Motor neuron (in vitro differentiated cells): ENCODE measurements at regions not wholly inside any gene's neighbourhood (a gene's known extent, or its start where the extent isn't known, plus 50 kb on each side); places are given as distances from the start of the nearest gene placed in this dataset.
A peak's percentile ranks its signal among the peaks of the same experiment; 100 is the strongest.
"Not testable (repeated sequence)": the region's sequence is repeated elsewhere in the genome, so short reads cannot be mapped to it uniquely, and the experiment has no call there.

Experiments
- ATAC-seq, 8 experiments: fragments of 200-7000 bp; cut with Tn5 transposase; replicated peaks in 6 of 8; 2 replicates each; pipeline ENCODE4 v1.8.0; 2021; ENCODE audit warnings: mild to moderate bottlenecking in 8 of 8, moderate library complexity in 8 of 8
- H3K27ac ChIP-seq, 2 donors: fragments of 250-450 bp; sonication (Bioruptor Pico); 2 replicates each; pipeline ENCODE4 v1.9.0; 2021; ENCODE audit warnings: antibody characterized with exemption in 2 of 2, mild to moderate bottlenecking in 2 of 2, moderate library complexity in 1 of 2
- H3K4me1 ChIP-seq, 2 donors: fragments of 250-450 bp; sonication (Bioruptor Pico); replicated peaks in 1 of 2; 2 replicates each; pipeline ENCODE4 v1.6.1; 2021; ENCODE audit warnings: antibody characterized with exemption in 2 of 2, mild to moderate bottlenecking in 2 of 2, moderate library complexity in 1 of 2
- H3K4me3 ChIP-seq, 5 donors: fragments of 250-450 bp; sonication (Bioruptor Pico); 2 replicates each; pipeline ENCODE4 v1.9.0; 2021; ENCODE audit warnings: antibody characterized with exemption in 5 of 5, mild to moderate bottlenecking in 5 of 5, moderate library complexity in 4 of 5
- WGBS, 10 experiments: fragments of 450-650 bp; shearing (Covaris generic); methylation state at CpG; one replicate each; pipeline ENCODE4 v1.0.0; 2022; 5-methylcytosine and 5-hydroxymethylcytosine counted together
- in situ Hi-C, 9 experiments: fragments of 400-800 bp; cut with MboI; loops; one replicate each; pipeline ENCODE4 v1.15.0; 2021; ENCODE audit warnings: low sequenced_read_pairs in 9 of 9, low pct_unique_long_range_greater_than_20kb in 2 of 9; ENCODE audit not compliant: unreplicated experiment in 9 of 9

DNA sequence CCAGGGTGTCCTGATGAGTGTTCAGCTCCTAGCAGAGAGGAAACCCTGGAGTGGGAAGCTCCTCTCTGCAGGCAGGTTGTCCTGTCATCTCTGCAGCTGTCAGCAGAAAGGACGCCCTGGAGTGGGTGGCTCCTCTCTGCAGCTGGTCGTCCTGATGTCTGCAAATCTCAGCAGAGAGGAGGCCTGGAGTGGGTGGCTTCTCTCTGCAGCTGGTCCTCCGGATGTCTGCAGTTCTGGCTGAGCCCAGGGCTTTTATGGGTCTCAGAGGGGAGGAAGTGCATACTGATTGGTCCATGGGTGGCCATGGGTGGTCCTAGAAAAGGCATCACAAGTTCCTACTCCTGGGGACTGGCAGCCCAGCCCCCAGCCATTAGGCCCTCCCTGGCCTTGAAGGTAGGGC is 102.6 kb upstream of the BNIP2 start:
- H3K4me3 ChIP-seq, result no peak overlapping the region
- in situ Hi-C loops, result no loop called here
- peak in 3 of 8 experiments; percentile 33 to 96 (median 83) for ATAC-seq
- H3K27ac ChIP-seq, result no peak overlapping the region
- peaks cover 3 to 5% of the 10 kb centered on the region in 2 donors for H3K4me1 ChIP-seq
- WGBS, 10 experiments, result 20 to 100% (median 75%) methylated on average over 1 to 3 of the region's 3 CpGs; no CpG with 5 or more reads in 6 of the 10 experiments

DNA sequence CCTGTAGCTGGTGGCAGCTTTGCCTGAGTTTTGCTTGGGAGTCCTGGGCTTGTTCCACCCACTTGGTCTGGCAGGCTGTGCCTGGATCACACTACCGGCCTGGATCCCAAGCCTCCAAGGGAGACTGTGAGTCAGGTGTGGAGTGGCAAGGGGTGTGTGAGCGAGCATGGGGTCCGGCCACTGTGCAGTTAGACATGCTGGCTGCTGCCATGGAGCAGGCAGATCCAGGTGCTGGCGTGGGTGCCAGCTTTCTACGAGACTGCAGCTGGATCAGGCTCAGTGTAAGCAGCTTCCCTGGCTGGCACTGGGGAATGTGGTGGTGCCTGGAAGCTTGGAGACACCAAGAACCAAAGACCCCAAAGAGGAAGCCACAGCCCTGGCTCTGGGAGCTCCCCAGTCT is 102.0 kb upstream of the BNIP2 start:
- no peak overlapping the region for H3K27ac ChIP-seq
- ATAC-seq, result no peak
- 0 to 50% (median 50%) methylated on average over 1 to 5 of the region's 5 CpGs; no CpG with 5 or more reads in 7 of the 10 experiments for WGBS, 10 experiments
- in situ Hi-C loops, result no loop called here
- H3K4me3 ChIP-seq, result no peak overlapping the region
- H3K4me1 ChIP-seq, result peaks cover 3 to 5% of the 10 kb centered on the region in 2 donors

DNA sequence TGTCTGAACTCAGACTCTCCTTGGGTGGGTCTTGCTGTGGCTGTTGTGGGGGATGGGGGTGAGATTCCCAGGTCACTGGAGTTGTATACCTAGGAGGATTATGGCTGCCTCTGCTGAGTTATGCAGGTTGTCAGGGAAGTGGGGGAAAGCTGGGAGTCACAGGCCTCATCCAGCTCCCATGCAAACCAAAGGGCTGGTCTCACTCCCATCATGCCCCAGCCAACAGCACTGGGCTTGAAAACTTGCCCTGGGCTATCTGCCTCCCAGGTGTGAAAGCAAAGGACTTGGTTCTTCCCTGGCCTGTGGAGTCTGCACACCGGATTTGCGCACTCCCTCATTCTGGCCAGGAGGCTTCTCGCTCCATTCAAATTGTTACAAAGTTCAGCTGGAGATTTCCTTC is 97.3 kb upstream of the BNIP2 start:
- H3K27ac ChIP-seq, in situ Hi-C loops, H3K4me3 ChIP-seq, ATAC-seq, H3K4me1 ChIP-seq: not testable (repeated sequence)
- WGBS, 10 experiments, result 33 to 100% (median 70%) methylated on average over 1 to 3 of the region's 3 CpGs; no CpG with 5 or more reads in 5 of the 10 experiments

DNA sequence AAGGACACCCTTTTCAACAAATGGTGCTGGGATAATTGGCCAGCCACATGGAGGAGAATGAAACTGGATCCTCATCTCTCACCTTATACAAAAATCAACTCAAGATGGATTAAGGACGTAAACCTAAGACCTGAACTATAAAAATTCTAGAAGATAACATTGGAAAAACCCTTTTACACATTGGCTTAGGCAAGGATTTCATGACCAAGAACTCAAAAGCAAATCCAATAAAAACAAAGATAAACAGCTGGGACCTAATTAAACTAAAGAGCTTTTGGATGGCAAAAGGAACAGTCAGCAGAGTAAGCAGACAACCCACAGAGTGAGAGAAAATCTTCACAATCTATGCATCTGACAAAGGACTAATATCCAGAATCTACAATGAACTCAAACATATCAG is 96.9 kb upstream of the BNIP2 start:
- H3K4me3 ChIP-seq, H3K4me1 ChIP-seq, ATAC-seq, H3K27ac ChIP-seq, in situ Hi-C loops: not testable (repeated sequence)
- 0 to 100% (median 63%) methylated on average over 1 of the region's 1 CpG; no CpG with 5 or more reads in 3 of the 10 experiments for WGBS, 10 experiments

DNA sequence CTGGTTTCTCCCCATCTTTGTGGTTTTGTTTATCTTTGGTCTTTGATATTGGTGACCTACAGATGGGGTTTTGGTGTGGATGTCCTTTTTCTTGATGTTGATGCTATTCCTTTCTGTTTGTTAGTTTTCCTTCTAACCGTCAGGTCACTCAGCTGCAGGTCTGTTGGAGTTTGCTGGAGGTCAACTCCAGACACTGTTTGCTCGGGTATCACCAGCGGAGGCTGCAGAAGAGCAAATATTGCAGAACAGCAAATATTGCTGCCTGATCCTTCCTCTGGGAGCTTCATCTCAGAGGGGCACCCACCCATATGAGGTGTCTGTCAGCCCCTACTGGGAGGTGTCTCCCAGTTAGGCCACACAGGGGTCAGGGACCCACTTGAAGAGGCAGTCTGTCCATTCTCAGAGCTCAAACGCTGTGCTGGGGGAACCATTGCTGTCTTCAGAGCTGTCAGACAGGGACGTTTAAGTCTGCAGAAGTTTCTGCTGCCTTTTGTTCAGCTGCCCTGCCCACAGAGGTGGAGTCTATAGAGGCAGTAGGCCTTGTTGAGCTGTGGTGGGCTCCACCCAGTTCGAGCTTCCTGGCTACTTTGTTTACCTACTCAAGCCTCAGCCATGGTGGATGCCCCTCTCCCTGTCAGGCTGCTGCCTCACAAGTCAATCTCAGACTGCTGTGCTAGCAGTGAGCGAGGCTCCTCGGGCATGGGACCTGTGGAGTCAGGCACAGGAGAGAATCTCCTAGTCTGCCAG is 94.8 kb upstream of the BNIP2 start:
- H3K4me1 ChIP-seq, H3K4me3 ChIP-seq, in situ Hi-C loops, ATAC-seq, H3K27ac ChIP-seq: not testable (repeated sequence)
- 0 to 100% (median 40%) methylated on average over 1 to 6 of the region's 8 CpGs; no CpG with 5 or more reads in 3 of the 10 experiments for WGBS, 10 experiments

DNA sequence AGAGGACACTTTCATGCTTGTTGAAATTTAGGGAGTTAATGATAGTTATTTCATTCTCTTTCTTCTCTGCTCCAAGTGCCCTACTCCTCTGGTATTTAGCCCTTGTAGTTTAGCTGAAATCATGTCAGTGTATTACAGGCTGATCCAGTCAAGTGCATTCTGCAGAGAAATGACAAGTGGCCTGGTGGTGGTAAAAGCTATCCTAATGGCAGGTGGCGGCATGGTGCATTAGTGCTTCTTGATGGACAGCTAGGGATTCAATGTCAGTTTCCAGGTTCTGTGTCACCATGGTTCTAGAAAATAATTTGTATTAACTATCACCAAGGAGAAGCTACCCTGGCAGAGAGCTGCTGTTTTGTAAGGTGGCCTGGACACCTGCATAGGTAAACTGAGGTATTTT is 90.0 kb upstream of the BNIP2 start:
- Histone ChIP-seq H3K27ac (no peak overlapping the region), H3K4me1 (no peaks in the 10 kb centered on the region), H3K4me3 (no peak overlapping the region)
- ATAC-seq, result no peak
- WGBS, 10 experiments, result 83 to 100% (median 100%) methylated on average over 1 of the region's 1 CpG; no CpG with 5 or more reads in 3 of the 10 experiments
- in situ Hi-C loops, result no loop called here

DNA sequence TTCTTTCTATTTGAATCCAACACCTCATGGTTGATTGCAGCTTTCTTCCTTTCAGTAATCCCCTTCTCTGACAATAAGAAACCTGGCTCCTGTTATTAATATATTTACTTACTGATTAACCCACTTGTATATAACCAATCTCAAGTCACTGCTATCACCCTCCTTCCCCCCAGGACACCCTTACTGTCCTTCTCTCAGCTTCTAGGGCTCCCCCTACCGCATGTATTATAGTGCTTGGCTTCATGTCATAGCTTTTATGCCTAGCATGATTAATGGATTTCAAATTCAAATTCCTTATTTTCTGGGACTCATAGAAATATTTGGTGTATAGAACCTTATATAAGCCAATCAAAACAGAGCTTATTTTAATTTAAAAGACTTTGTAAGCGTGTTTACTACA is 75.7 kb upstream of the BNIP2 start:
- ATAC-seq, result no peak
- no peak overlapping the region for H3K4me3 ChIP-seq
- in situ Hi-C loops, result no loop called here
- H3K27ac ChIP-seq, result no peak overlapping the region
- no peaks in the 10 kb centered on the region for H3K4me1 ChIP-seq
- WGBS, 10 experiments, result 0 to 100% (median 64%) methylated on average over 1 to 2 of the region's 2 CpGs; no CpG with 5 or more reads in 1 of the 10 experiments

DNA sequence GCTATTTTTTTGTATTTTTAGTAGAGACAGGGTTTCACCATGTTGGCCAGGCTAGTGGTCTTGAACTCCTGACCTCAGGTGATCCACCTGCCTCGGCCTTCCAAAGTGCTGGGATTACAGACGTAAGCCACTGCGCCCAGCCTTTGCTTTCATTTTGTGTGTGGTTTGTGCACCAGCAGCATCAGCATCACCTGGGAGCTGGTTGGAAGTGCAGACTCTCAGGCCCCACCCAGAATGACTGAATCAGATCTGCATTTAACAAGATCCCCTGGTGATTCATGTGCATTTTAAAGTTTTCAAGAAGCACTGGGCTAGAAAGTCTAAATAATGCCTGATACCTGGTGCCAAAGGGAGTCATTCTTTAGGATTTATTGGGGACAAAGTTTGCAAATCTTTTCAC is 73.4 kb upstream of the BNIP2 start:
- Histone ChIP-seq H3K4me1 (no peaks in the 10 kb centered on the region), H3K4me3 (no peak overlapping the region), H3K27ac (no peak overlapping the region)
- 31 to 100% (median 56%) methylated on average over 1 to 3 of the region's 3 CpGs; no CpG with 5 or more reads in 4 of the 10 experiments for WGBS, 10 experiments
- in situ Hi-C loops, result no loop called here
- peak in 2 of 8 experiments; percentile 77 to 85 for ATAC-seq

DNA sequence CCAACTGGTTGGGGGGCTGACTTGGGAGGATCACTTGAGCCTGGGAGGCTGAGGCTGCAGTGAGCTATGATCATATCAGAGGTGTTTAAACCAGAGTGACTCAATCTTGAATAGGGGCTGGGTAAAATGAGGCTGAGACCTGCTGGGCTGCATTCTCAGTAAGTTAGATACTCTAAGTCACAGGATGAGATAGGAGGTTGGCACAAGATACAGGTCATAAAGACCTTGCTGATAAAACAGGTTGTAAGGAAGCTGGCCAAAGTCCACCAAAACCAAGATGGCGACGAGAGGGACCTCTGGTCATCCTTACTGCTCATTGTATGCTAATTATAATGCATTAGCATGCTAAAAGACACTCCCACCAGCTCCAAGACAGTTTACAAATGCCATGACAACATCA is 71.1 kb upstream of the BNIP2 start:
- WGBS, 10 experiments, result 25 to 100% (median 72%) methylated on average over 2 of the region's 2 CpGs; no CpG with 5 or more reads in 4 of the 10 experiments
- H3K4me3 ChIP-seq, ATAC-seq, in situ Hi-C loops, H3K27ac ChIP-seq, H3K4me1 ChIP-seq: not testable (repeated sequence)

DNA sequence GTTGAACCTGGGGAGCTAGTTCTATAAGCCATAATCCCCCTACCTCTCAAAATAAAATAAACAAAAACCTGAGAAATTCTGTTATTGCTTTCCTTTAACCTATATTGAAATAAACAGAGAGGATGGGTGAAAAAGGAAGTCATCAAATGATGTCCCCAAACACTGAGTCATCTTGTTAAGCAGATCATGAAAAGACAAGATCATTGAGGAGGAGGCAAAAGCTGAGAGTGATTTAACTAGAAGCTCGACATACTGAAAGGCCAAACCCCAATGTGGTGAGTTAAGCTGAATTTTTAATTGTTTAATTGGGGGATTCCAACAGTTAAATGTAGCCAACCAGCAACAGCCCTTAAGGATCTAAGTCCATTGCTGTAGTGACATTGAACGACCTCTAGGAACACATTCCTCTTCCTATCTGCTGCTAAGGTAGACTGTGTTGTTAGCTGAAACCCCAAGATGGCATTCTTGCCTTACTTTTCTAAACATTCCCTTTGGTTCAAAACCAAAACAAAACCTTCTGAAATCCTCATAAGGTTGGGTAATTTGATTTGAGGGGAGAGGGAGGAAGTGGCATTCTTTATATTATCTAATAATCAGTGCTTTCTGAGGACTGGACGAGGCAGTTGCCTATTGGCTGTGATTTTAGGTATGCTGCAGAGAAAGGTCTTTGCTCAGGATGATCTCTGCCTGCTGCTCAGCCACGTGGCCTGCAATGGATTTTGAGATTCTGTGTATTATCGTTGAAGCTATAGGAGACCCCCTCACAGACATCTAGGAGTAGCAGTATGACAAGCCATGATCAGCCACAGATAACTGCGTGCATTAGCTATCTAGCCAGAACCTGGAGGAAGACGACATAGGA is 62.7 kb upstream of the BNIP2 start:
- in situ Hi-C loops, result no loop called here
- H3K4me1 ChIP-seq, result no peaks in the 10 kb centered on the region
- H3K27ac ChIP-seq, result no peak overlapping the region
- 21 to 92% (median 43%) methylated on average over 2 to 6 of the region's 7 CpGs; no CpG with 5 or more reads in 1 of the 10 experiments for WGBS, 10 experiments
- no peak overlapping the region for H3K4me3 ChIP-seq
- peak in 6 of 8 experiments; percentile 27 to 87 (median 70) for ATAC-seq

DNA sequence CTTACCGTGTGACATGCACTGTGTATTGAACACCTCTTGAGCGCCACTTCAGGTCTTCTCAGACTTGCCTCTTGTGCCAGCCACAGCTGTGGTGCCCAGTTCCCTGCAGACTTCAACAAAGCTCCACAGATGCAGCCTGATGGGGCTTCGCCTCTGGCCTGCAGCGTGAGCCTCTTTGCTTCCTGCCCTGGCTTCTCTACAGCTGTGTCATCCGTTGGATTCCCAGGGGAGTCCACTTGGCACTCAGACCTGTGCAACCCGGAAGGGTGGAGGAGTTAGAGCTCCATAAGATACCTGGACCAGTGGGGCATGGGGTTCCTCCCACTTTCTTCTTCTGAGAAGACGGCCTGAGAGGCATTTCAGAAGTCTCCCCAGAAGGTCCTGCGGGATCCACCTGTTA is 57.7 kb upstream of the BNIP2 start:
- Histone ChIP-seq H3K4me1 (peaks cover 0 to 2% of the 10 kb centered on the region in 2 donors), H3K27ac (no peak overlapping the region), H3K4me3 (no peak overlapping the region)
- 14 to 94% (median 83%) methylated on average over 1 to 7 of the region's 8 CpGs; no CpG with 5 or more reads in 4 of the 10 experiments for WGBS, 10 experiments
- ATAC-seq, result no peak
- in situ Hi-C loops, result loop anchor here in 7 of 9 experiments (10.0 to 25.0 kb wide), 4 partner anchors 416 to 591 kb away; no protein-coding TSS in a partner anchor

DNA sequence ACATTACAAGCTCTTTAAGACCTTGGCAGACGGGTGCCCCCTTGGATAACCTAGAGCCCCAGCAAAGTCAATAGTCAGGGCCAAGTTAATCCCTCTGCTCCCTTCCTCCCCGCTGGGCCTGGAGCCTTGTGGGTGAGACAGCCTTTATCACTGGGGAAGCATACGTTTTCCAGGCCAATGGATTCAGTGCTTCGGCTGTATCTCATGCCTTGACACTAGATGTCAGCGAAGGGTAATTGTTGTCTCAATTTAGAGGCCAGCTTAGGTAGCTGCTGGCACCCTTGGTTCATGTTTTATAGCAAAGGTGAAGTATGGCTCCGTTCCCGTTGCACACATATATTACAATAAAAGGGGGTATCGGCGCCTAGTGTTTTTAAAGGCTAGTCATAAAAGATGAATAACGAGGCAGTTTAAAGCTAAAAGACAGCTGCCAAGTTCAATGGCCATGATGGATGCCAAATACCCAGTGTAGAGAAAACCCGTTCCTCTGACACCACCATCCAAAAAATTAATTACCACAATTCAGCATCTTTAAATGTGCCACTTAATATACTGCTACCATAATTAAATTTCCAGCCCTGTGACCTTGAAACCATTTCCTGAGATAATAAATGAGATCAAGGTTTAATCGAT is 52.3 kb upstream of the BNIP2 start:
- in situ Hi-C loops, result loop anchor here in 7 of 9 experiments (10.0 to 25.0 kb wide), 4 partner anchors 421 to 596 kb away; no protein-coding TSS in a partner anchor
- 9 to 58% (median 35%) methylated on average over 1 to 11 of the region's 12 CpGs; no CpG with 5 or more reads in 1 of the 10 experiments for WGBS, 10 experiments
- H3K4me3 ChIP-seq, result no peak overlapping the region
- no peak overlapping the region for H3K27ac ChIP-seq
- peak; percentile 78 to 97 (median 88) for ATAC-seq
- peaks cover 0 to 19% of the 10 kb centered on the region in 2 donors for H3K4me1 ChIP-seq
